HCT116 (cell line): ENCODE measurements at regions not wholly inside any gene's neighbourhood (a gene's known extent, or its start where the extent isn't known, plus 50 kb on each side); places are given as distances from the start of the nearest gene placed in this dataset.

Experiments used
- ATAC-seq: fragments of 200-7000 bp; cut with Tn5 transposase; 2 replicates; pipeline ENCODE4 v1.9.1; 2020; ENCODE audit warnings: mild to moderate bottlenecking, moderate library complexity
- BruUV-seq: library from RNA; stranded (reverse); fragments of 400-500 nt; replicated peaks from 2 replicates; lab custom pipeline; 2021; lab: Mats Ljungman, UMichigan
- CTCF ChIA-PET: fragments of 300-600 bp; sonication (Branson Sonifier 250); formaldehyde crosslinking; loops from one replicate; lab custom pipeline; 2021; ENCODE audit warnings: antibody characterized with exemption; lab: Charles Lee
- POLR2A ChIA-PET: fragments of 300-600, 350-600 bp; sonication (Branson Sonifier 250); formaldehyde crosslinking; loops from one replicate; lab custom pipeline; 2021; ENCODE audit warnings: antibody characterized with exemption; lab: Charles Lee
- RAD21 ChIA-PET, 2 experiments: fragments of 300-600 bp; sonication (Branson Sonifier 250); formaldehyde crosslinking; loops; one replicate each; lab custom pipeline; 2023; ENCODE audit warnings: low total read pairs in 2 of 2; ENCODE audit not compliant: uncharacterized antibody in 2 of 2, unreplicated experiment in 2 of 2, low non-redundant PET in 1 of 2; lab: Charles Lee
- DNase-seq: peaks from one replicate; pipeline ENCODE4 v3.0.0-alpha.2; 2010; ENCODE audit warnings: low read depth, low spot score
- H2AFZ ChIP-seq: fragments of 200-600 bp; shearing (Covaris generic), sonication (generic); 2 replicates; pipeline ENCODE4 v1.6.1; 2017; ENCODE audit warnings: low read depth, mixed run types, mixed read lengths, antibody characterized with exemption, low read length; ENCODE audit not compliant: poor library complexity, severe bottlenecking
- H3K27ac ChIP-seq: 2 replicates; pipeline ENCODE4 v1.5.1; 2012; ENCODE audit warnings: low read depth, low read length
- H3K27me3 ChIP-seq: fragments of 200-600 bp; sonication (generic); 2 replicates; pipeline ENCODE4 v1.6.1; 2016; ENCODE audit warnings: mixed run types, low read length, mixed read lengths; ENCODE audit not compliant: insufficient read depth
- H3K36me3 ChIP-seq, 2 experiments: fragments of 200-500 bp in 1 of 2; fragments of 200-600 bp in 1 of 2; sonication (Bioruptor generic) in 1 of 2; sonication (generic) in 1 of 2; 2 replicates each; pipeline versions ENCODE4 v1.5.1 to v1.6.1; 2014 to 2016; ENCODE audit warnings: low read length in 2 of 2, inconsistent platforms in 1 of 2, mixed read lengths in 1 of 2, mixed run types in 1 of 2; ENCODE audit not compliant: insufficient read depth in 2 of 2, control insufficient read depth in 1 of 2
- H3K4me1 ChIP-seq, 2 experiments: fragments of 200-600 bp in 1 of 2; sonication (generic) in 1 of 2; 2 replicates each; pipeline versions ENCODE4 v1.5.1 to v1.6.1; 2012 to 2017; ENCODE audit warnings: low read length in 2 of 2, inconsistent platforms in 1 of 2, mild to moderate bottlenecking in 1 of 2, mixed read lengths in 1 of 2, mixed run types in 1 of 2, moderate library complexity in 1 of 2; ENCODE audit not compliant: insufficient read depth in 2 of 2, control insufficient read depth in 1 of 2
- H3K4me2 ChIP-seq: fragments of 200-600 bp; sonication (generic); 2 replicates; pipeline ENCODE4 v1.6.1; 2017; ENCODE audit warnings: mixed run types, low read length, mixed read lengths
- H3K4me3 ChIP-seq, 2 experiments: fragments of 200-600 bp in 1 of 2; sonication (generic) in 1 of 2; replicated peaks in 1 of 2; 2 replicates each; pipeline ENCODE4 v1.5.1; 2011 to 2016; ENCODE audit warnings: low read length in 2 of 2, control low read depth in 1 of 2, low read depth in 1 of 2, mild to moderate bottlenecking in 1 of 2, mixed read lengths in 1 of 2, mixed run types in 1 of 2
- H3K79me2 ChIP-seq: fragments of 200-600 bp; sonication (generic); 2 replicates; pipeline ENCODE4 v1.6.1; 2017; ENCODE audit warnings: mild to moderate bottlenecking, mixed run types, low read length, moderate library complexity, mixed read lengths; ENCODE audit not compliant: insufficient read depth
- H3K9ac ChIP-seq: fragments of 200-600 bp; sonication (generic); 2 replicates; pipeline ENCODE4 v1.6.1; 2016; ENCODE audit warnings: low read length, mixed read lengths
- H3K9me2 ChIP-seq: fragments of 200-600 bp; sonication (generic), shearing (Covaris generic); 2 replicates; pipeline ENCODE4 v1.6.1; 2017; ENCODE audit warnings: mixed run types, mild to moderate bottlenecking, moderate library complexity; ENCODE audit not compliant: insufficient read depth
- H3K9me3 ChIP-seq, 2 experiments: fragments of 200-500 bp in 1 of 2; fragments of 200-600 bp in 1 of 2; sonication (Bioruptor generic) in 1 of 2; sonication (generic) in 1 of 2; 2 replicates each; pipeline ENCODE4 v1.6.1; 2014 to 2017; ENCODE audit warnings: low read length in 2 of 2, mixed read lengths in 2 of 2, inconsistent platforms in 1 of 2, low read depth in 1 of 2, mild to moderate bottlenecking in 1 of 2, mixed run types in 1 of 2, moderate library complexity in 1 of 2; ENCODE audit not compliant: control insufficient read depth in 1 of 2, insufficient read depth in 1 of 2
- H4K20me1 ChIP-seq: fragments of 200-600 bp; sonication (generic), shearing (Covaris generic); 2 replicates; pipeline ENCODE4 v1.6.1; 2017; ENCODE audit warnings: mixed run types, mild to moderate bottlenecking, moderate library complexity; ENCODE audit not compliant: insufficient read depth
- CBX3 ChIP-seq: IDR thresholded peaks from 2 replicates; pipeline ENCODE4 v1.6.1; 2012; ENCODE audit warnings: low read depth
- EGR1 ChIP-seq: IDR thresholded peaks from 2 replicates; pipeline ENCODE4 v1.6.1; 2012; ENCODE audit warnings: low read depth
- ELF1 ChIP-seq: IDR thresholded peaks from 2 replicates; pipeline ENCODE4 v1.6.1; 2012; ENCODE audit warnings: low read depth, borderline replicate concordance
- EZH2 ChIP-seq: fragments of 200-600 bp; sonication (generic); IDR thresholded peaks from 2 replicates; pipeline ENCODE4 v1.6.1; 2017; ENCODE audit warnings: antibody characterized with exemption, mixed run types
- EZH2phosphoT487 ChIP-seq: fragments of 200-600 bp; IDR thresholded peaks from 2 replicates; pipeline ENCODE4 v1.6.1; 2018; ENCODE audit warnings: antibody characterized with exemption, borderline replicate concordance
- FOSL1 ChIP-seq: IDR thresholded peaks from 2 replicates; pipeline ENCODE4 v1.6.1; 2012; ENCODE audit warnings: low read depth
- JUND ChIP-seq: IDR thresholded peaks from 2 replicates; pipeline ENCODE4 v1.6.1; 2012
- POLR2AphosphoS5 ChIP-seq: IDR thresholded peaks from 2 replicates; pipeline ENCODE4 v1.6.1; 2011; ENCODE audit warnings: mild to moderate bottlenecking, low read depth, low read length, moderate library complexity
- SIN3A ChIP-seq: IDR thresholded peaks from 2 replicates; pipeline ENCODE4 v1.6.1; 2012; ENCODE audit warnings: low read depth
- SP1 ChIP-seq: IDR thresholded peaks from 2 replicates; pipeline ENCODE4 v1.6.1; 2012; ENCODE audit warnings: low read depth
- SRF ChIP-seq: IDR thresholded peaks from 2 replicates; pipeline ENCODE4 v1.6.1; 2012; ENCODE audit warnings: low read depth
- TCF7L2 ChIP-seq: IDR thresholded peaks from 2 replicates; pipeline ENCODE4 v1.7.0; 2011; ENCODE audit warnings: borderline replicate concordance, inconsistent platforms; ENCODE audit not compliant: insufficient read depth, insufficient read length; ENCODE audit errors: extremely low read depth
- YY1 ChIP-seq: IDR thresholded peaks from 2 replicates; pipeline ENCODE4 v1.6.1; 2011; ENCODE audit warnings: low read length, low read depth, moderate library complexity, mild to moderate bottlenecking; ENCODE audit not compliant: insufficient replicate concordance; ENCODE audit errors: extremely low read depth
- ZNF274 ChIP-seq: fragments of 200-500 bp; sonication (Bioruptor generic); IDR thresholded peaks from 2 replicates; pipeline ENCODE4 v1.6.1; 2014; ENCODE audit warnings: mild to moderate bottlenecking, low read depth, low read length, inconsistent platforms
- intact Hi-C: fragments of 100-400 bp; cut with micrococcal nuclease; formaldehyde crosslinking; loops from 2 replicates; pipeline ENCODE4 v1.10.0; 2022
- TF ChIP-seq, protein P1 (sequence below): IDR thresholded peaks from 2 replicates; pipeline ENCODE4 v1.6.1; 2012; ENCODE audit warnings: low read depth
- TF ChIP-seq, protein P2 (sequence below): IDR thresholded peaks from 2 replicates; pipeline ENCODE4 v1.6.1; 2012
- TF ChIP-seq, protein P3 (sequence below): IDR thresholded peaks from 2 replicates; pipeline ENCODE4 v1.6.1; 2012
- TF ChIP-seq, protein P4 (sequence below): IDR thresholded peaks from 2 replicates; pipeline ENCODE4 v1.6.1; 2011; ENCODE audit warnings: mild to moderate bottlenecking, low read length, moderate library complexity; ENCODE audit not compliant: insufficient replicate concordance; ENCODE audit errors: extremely low read depth
- TF ChIP-seq, protein P5 (sequence below), 3 experiments: fragments of 200-600 bp in 1 of 3; sonication (generic) in 1 of 3; IDR thresholded peaks in 2 of 3; conservative IDR thresholded peaks in 1 of 3; 2 replicates each; pipeline ENCODE4 v1.5.1; 2012 to 2017; ENCODE audit warnings: low read depth in 2 of 3, low read length in 2 of 3, antibody characterized with exemption in 1 of 3, borderline replicate concordance in 1 of 3, control low read depth in 1 of 3, mild to moderate bottlenecking in 1 of 3, mixed read lengths in 1 of 3, mixed run types in 1 of 3, moderate library complexity in 1 of 3; ENCODE audit not compliant: insufficient read depth in 1 of 3

DNA sequence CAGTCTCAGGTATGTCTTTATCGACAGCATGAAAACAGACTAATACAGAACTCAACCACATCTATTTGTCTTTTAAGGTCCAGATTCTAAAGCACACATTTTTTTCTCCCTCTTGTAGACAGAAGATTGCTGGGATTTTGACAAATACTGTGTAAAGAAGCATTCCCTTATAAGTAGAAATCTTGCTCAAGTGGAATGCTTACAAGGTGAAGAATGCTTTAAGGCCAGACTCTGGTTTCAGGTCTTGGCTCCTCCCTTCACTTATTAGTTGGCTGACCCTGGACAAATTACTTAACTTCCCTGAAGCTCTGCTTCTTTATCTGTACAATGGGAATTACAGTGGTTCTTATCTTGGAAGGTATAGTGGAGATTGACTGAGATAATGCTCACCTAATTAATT, 242.3 kb upstream of the IRX5 start:
- Histone ChIP-seq H3K4me2 (no peak overlapping the region), H3K4me3 (no peak overlapping the region), H3K9ac (no peak overlapping the region), H3K4me1 (no peaks in the 10 kb centered on the region), H3K9me2 (no peaks in the 10 kb centered on the region), H2AFZ (no peak overlapping the region), H3K27me3 (peaks cover 25% of the 10 kb centered on the region), H3K36me3 (no peaks in the 10 kb centered on the region), H4K20me1 (no peaks in the 10 kb centered on the region), H3K79me2 (no peaks in the 10 kb centered on the region), H3K9me3 (no peaks in the 10 kb centered on the region), H3K27ac (no peak overlapping the region)
- CTCF ChIA-PET, result interaction anchor here (1.4 kb wide), 1 partner anchor 17 kb away, joined by 3 read pairs; no protein-coding TSS in a partner anchor
- TF ChIP-seq POLR2AphosphoS5, result no peak
- TF ChIP-seq, protein P1, sequence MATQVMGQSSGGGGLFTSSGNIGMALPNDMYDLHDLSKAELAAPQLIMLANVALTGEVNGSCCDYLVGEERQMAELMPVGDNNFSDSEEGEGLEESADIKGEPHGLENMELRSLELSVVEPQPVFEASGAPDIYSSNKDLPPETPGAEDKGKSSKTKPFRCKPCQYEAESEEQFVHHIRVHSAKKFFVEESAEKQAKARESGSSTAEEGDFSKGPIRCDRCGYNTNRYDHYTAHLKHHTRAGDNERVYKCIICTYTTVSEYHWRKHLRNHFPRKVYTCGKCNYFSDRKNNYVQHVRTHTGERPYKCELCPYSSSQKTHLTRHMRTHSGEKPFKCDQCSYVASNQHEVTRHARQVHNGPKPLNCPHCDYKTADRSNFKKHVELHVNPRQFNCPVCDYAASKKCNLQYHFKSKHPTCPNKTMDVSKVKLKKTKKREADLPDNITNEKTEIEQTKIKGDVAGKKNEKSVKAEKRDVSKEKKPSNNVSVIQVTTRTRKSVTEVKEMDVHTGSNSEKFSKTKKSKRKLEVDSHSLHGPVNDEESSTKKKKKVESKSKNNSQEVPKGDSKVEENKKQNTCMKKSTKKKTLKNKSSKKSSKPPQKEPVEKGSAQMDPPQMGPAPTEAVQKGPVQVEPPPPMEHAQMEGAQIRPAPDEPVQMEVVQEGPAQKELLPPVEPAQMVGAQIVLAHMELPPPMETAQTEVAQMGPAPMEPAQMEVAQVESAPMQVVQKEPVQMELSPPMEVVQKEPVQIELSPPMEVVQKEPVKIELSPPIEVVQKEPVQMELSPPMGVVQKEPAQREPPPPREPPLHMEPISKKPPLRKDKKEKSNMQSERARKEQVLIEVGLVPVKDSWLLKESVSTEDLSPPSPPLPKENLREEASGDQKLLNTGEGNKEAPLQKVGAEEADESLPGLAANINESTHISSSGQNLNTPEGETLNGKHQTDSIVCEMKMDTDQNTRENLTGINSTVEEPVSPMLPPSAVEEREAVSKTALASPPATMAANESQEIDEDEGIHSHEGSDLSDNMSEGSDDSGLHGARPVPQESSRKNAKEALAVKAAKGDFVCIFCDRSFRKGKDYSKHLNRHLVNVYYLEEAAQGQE, result no peak
- TF ChIP-seq CBX3, result no peak
- no peak for TF ChIP-seq SP1
- TF ChIP-seq EZH2, result no peak
- no peak for TF ChIP-seq EGR1
- TF ChIP-seq EZH2phosphoT487, result no peak
- TF ChIP-seq, protein P2, sequence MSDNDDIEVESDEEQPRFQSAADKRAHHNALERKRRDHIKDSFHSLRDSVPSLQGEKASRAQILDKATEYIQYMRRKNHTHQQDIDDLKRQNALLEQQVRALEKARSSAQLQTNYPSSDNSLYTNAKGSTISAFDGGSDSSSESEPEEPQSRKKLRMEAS, result no peak
- TF ChIP-seq, protein P3, sequence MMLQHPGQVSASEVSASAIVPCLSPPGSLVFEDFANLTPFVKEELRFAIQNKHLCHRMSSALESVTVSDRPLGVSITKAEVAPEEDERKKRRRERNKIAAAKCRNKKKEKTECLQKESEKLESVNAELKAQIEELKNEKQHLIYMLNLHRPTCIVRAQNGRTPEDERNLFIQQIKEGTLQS, result no peak
- TF ChIP-seq ELF1, result no peak
- TF ChIP-seq, protein P4, sequence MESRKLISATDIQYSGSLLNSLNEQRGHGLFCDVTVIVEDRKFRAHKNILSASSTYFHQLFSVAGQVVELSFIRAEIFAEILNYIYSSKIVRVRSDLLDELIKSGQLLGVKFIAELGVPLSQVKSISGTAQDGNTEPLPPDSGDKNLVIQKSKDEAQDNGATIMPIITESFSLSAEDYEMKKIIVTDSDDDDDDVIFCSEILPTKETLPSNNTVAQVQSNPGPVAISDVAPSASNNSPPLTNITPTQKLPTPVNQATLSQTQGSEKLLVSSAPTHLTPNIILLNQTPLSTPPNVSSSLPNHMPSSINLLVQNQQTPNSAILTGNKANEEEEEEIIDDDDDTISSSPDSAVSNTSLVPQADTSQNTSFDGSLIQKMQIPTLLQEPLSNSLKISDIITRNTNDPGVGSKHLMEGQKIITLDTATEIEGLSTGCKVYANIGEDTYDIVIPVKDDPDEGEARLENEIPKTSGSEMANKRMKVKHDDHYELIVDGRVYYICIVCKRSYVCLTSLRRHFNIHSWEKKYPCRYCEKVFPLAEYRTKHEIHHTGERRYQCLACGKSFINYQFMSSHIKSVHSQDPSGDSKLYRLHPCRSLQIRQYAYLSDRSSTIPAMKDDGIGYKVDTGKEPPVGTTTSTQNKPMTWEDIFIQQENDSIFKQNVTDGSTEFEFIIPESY, result no peak
- TF ChIP-seq YY1, result no peak
- TF ChIP-seq SIN3A, result no peak
- no peak for TF ChIP-seq SRF
- TF ChIP-seq FOSL1, result no peak
- TF ChIP-seq, protein P5, sequence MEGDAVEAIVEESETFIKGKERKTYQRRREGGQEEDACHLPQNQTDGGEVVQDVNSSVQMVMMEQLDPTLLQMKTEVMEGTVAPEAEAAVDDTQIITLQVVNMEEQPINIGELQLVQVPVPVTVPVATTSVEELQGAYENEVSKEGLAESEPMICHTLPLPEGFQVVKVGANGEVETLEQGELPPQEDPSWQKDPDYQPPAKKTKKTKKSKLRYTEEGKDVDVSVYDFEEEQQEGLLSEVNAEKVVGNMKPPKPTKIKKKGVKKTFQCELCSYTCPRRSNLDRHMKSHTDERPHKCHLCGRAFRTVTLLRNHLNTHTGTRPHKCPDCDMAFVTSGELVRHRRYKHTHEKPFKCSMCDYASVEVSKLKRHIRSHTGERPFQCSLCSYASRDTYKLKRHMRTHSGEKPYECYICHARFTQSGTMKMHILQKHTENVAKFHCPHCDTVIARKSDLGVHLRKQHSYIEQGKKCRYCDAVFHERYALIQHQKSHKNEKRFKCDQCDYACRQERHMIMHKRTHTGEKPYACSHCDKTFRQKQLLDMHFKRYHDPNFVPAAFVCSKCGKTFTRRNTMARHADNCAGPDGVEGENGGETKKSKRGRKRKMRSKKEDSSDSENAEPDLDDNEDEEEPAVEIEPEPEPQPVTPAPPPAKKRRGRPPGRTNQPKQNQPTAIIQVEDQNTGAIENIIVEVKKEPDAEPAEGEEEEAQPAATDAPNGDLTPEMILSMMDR (IDR thresholded peaks at IDR 0.05 in 2 of 3, conservative IDR thresholded peaks at IDR 0.05 in 1 of 3; ENCODE audit: borderline replicate concordance in 1 of 3, insufficient read depth in 1 of 3, low read depth in 2 of 3, low read length in 2 of 3), result no peak
- no peak for TF ChIP-seq JUND
- no peak for TF ChIP-seq TCF7L2
- no peak for TF ChIP-seq ZNF274
- RAD21 ChIA-PET, result no interaction called here
- ATAC-seq (no peak), DNase-seq (no peak)
- POLR2A ChIA-PET, result no interaction called here
- intact Hi-C loops, result loop anchor here (10.0 kb wide), 1 partner anchor 1094 kb away; no protein-coding TSS in a partner anchor
- BruUV-seq, result no TSS peak
